ENCODE measurements at regions not wholly inside any gene's neighbourhood (a gene's known extent, or its start where the extent isn't known, plus 50 kb on each side); places are given as distances from the start of the nearest gene placed in this dataset.

DNA sequence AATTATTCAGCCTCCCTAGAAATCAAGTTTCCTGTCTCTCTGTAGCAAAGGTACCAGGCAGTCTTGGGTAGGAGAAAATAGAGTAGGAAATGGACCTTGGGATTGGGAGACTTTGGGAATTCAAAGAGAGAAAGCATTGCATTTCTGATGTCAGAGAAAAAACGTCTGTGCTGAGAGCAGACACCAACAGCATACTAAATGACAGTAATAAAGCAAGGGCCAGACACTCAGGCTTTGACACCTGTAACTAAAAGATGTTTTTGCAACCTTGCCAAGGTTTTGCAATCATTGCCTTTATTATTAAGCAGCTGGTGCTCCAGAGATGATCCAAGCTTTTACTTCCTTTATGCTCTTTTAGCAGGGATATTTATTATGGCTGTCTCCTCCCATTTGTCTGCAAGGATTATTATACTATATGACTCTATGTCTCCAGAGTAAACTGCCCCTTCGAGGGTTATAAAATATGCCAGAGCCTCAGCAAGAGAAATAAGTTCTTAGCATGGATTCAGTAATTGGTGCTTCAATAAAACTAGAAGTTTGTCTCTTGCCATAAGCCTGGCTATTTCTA lies 85.2 kb upstream of the GRAMD1B start:
- H3K4me3 ChIP-seq, result no peak overlapping the region
- DNase-seq (ENCODE audit: low spot score) (no peak), ATAC-seq (no peak)
- H3K27ac ChIP-seq (ENCODE audit: low read depth), result no peak overlapping the region
- Mint-ChIP-seq H3K27ac (no peak overlapping the region), H3K27me3 (ENCODE audit: insufficient read depth, low read depth, poor library complexity) (peaks cover 2% of the 10 kb centered on the region), H3K36me3 (ENCODE audit: low read depth) (no peaks in the 10 kb centered on the region), H3K9me3 (no peaks in the 10 kb centered on the region), H3K4me3 (no peak overlapping the region), H3K4me1 (no peaks in the 10 kb centered on the region; the same call in 2 of the 3 replicates)
- H4K20me1 ChIP-seq (replicated peaks; ENCODE audit: insufficient read depth), result no peaks in the 10 kb centered on the region
- no peak for TF ChIP-seq CREB1 (CRISPR knock-in tag; IDR thresholded peaks at IDR 0.05; ENCODE audit: low read depth)
- TF ChIP-seq ZNF331 (CRISPR knock-in tag; IDR thresholded peaks at IDR 0.05; ENCODE audit: low read depth), result no peak
- no peak for TF ChIP-seq STAT1 (IDR thresholded peaks at IDR 0.05; ENCODE audit: unreplicated experiment)
- TF ChIP-seq, protein P1, sequence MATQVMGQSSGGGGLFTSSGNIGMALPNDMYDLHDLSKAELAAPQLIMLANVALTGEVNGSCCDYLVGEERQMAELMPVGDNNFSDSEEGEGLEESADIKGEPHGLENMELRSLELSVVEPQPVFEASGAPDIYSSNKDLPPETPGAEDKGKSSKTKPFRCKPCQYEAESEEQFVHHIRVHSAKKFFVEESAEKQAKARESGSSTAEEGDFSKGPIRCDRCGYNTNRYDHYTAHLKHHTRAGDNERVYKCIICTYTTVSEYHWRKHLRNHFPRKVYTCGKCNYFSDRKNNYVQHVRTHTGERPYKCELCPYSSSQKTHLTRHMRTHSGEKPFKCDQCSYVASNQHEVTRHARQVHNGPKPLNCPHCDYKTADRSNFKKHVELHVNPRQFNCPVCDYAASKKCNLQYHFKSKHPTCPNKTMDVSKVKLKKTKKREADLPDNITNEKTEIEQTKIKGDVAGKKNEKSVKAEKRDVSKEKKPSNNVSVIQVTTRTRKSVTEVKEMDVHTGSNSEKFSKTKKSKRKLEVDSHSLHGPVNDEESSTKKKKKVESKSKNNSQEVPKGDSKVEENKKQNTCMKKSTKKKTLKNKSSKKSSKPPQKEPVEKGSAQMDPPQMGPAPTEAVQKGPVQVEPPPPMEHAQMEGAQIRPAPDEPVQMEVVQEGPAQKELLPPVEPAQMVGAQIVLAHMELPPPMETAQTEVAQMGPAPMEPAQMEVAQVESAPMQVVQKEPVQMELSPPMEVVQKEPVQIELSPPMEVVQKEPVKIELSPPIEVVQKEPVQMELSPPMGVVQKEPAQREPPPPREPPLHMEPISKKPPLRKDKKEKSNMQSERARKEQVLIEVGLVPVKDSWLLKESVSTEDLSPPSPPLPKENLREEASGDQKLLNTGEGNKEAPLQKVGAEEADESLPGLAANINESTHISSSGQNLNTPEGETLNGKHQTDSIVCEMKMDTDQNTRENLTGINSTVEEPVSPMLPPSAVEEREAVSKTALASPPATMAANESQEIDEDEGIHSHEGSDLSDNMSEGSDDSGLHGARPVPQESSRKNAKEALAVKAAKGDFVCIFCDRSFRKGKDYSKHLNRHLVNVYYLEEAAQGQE (IDR thresholded peaks at IDR 0.05; ENCODE audit: unreplicated experiment), result no peak
- TF ChIP-seq EZH2 (IDR thresholded peaks at IDR 0.05; ENCODE audit: low read depth, unreplicated experiment), result no peak
- TF ChIP-seq EZH2phosphoT487 (IDR thresholded peaks at IDR 0.05; ENCODE audit: unreplicated experiment), result no peak
- TF ChIP-seq ZNF114 (CRISPR knock-in tag; IDR thresholded peaks at IDR 0.05), result no peak
- TF ChIP-seq, protein P2, sequence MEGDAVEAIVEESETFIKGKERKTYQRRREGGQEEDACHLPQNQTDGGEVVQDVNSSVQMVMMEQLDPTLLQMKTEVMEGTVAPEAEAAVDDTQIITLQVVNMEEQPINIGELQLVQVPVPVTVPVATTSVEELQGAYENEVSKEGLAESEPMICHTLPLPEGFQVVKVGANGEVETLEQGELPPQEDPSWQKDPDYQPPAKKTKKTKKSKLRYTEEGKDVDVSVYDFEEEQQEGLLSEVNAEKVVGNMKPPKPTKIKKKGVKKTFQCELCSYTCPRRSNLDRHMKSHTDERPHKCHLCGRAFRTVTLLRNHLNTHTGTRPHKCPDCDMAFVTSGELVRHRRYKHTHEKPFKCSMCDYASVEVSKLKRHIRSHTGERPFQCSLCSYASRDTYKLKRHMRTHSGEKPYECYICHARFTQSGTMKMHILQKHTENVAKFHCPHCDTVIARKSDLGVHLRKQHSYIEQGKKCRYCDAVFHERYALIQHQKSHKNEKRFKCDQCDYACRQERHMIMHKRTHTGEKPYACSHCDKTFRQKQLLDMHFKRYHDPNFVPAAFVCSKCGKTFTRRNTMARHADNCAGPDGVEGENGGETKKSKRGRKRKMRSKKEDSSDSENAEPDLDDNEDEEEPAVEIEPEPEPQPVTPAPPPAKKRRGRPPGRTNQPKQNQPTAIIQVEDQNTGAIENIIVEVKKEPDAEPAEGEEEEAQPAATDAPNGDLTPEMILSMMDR (conservative IDR thresholded peaks at IDR 0.05; ENCODE audit: low read depth in 2 of 2), result no peak
- TF ChIP-seq, protein P3, sequence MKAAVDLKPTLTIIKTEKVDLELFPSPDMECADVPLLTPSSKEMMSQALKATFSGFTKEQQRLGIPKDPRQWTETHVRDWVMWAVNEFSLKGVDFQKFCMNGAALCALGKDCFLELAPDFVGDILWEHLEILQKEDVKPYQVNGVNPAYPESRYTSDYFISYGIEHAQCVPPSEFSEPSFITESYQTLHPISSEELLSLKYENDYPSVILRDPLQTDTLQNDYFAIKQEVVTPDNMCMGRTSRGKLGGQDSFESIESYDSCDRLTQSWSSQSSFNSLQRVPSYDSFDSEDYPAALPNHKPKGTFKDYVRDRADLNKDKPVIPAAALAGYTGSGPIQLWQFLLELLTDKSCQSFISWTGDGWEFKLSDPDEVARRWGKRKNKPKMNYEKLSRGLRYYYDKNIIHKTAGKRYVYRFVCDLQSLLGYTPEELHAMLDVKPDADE (IDR thresholded peaks at IDR 0.05), result no peak
- no peak for TF ChIP-seq JUNB (IDR thresholded peaks at IDR 0.05; ENCODE audit: unreplicated experiment)
- TF ChIP-seq POLR2AphosphoS5 (IDR thresholded peaks at IDR 0.05; ENCODE audit: low read depth), result no peak
- no peak for TF ChIP-seq NANOG (IDR thresholded peaks at IDR 0.05; ENCODE audit: borderline replicate concordance)
- TF ChIP-seq, protein P4, sequence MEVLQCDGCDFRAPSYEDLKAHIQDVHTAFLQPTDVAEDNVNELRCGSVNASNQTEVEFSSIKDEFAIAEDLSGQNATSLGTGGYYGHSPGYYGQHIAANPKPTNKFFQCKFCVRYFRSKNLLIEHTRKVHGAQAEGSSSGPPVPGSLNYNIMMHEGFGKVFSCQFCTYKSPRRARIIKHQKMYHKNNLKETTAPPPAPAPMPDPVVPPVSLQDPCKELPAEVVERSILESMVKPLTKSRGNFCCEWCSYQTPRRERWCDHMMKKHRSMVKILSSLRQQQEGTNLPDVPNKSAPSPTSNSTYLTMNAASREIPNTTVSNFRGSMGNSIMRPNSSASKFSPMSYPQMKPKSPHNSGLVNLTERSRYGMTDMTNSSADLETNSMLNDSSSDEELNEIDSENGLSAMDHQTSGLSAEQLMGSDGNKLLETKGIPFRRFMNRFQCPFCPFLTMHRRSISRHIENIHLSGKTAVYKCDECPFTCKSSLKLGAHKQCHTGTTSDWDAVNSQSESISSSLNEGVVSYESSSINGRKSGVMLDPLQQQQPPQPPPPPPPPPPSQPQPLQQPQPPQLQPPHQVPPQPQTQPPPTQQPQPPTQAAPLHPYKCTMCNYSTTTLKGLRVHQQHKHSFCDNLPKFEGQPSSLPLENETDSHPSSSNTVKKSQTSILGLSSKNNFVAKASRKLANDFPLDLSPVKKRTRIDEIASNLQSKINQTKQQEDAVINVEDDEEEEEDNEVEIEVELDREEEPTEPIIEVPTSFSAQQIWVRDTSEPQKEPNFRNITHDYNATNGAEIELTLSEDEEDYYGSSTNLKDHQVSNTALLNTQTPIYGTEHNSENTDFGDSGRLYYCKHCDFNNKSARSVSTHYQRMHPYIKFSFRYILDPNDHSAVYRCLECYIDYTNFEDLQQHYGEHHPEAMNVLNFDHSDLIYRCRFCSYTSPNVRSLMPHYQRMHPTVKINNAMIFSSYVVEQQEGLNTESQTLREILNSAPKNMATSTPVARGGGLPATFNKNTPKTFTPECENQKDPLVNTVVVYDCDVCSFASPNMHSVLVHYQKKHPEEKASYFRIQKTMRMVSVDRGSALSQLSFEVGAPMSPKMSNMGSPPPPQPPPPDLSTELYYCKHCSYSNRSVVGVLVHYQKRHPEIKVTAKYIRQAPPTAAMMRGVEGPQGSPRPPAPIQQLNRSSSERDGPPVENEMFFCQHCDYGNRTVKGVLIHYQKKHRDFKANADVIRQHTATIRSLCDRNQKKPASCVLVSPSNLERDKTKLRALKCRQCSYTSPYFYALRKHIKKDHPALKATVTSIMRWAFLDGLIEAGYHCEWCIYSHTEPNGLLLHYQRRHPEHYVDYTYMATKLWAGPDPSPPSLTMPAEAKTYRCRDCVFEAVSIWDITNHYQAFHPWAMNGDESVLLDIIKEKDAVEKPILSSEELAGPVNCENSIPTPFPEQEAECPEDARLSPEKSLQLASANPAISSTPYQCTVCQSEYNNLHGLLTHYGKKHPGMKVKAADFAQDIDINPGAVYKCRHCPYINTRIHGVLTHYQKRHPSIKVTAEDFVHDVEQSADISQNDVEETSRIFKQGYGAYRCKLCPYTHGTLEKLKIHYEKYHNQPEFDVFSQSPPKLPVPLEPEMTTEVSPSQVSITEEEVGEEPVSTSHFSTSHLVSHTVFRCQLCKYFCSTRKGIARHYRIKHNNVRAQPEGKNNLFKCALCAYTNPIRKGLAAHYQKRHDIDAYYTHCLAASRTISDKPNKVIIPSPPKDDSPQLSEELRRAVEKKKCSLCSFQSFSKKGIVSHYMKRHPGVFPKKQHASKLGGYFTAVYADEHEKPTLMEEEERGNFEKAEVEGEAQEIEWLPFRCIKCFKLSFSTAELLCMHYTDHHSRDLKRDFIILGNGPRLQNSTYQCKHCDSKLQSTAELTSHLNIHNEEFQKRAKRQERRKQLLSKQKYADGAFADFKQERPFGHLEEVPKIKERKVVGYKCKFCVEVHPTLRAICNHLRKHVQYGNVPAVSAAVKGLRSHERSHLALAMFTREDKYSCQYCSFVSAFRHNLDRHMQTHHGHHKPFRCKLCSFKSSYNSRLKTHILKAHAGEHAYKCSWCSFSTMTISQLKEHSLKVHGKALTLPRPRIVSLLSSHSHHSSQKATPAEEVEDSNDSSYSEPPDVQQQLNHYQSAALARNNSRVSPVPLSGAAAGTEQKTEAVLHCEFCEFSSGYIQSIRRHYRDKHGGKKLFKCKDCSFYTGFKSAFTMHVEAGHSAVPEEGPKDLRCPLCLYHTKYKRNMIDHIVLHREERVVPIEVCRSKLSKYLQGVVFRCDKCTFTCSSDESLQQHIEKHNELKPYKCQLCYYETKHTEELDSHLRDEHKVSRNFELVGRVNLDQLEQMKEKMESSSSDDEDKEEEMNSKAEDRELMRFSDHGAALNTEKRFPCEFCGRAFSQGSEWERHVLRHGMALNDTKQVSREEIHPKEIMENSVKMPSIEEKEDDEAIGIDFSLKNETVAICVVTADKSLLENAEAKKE (CRISPR knock-in tag; IDR thresholded peaks at IDR 0.05), result no peak
- H3K27me3 ChIP-seq (ENCODE audit: insufficient read depth), result no peaks in the 10 kb centered on the region
- H3K36me3 ChIP-seq (ENCODE audit: insufficient read depth), result no peaks in the 10 kb centered on the region
- H3K4me2 ChIP-seq, result no peak overlapping the region
- H2AFZ ChIP-seq, result no peak overlapping the region
- H3K9me2 ChIP-seq (ENCODE audit: insufficient read depth), result peaks cover 3% of the 10 kb centered on the region; the same call in 1 of the 2 replicates
- no peaks in the 10 kb centered on the region for H3F3A ChIP-seq (replicated peaks; ENCODE audit: low read depth)
- no peaks in the 10 kb centered on the region for H3K79me2 ChIP-seq (replicated peaks; ENCODE audit: insufficient read depth)
- no peaks in the 10 kb centered on the region for H3K4me1 ChIP-seq (ENCODE audit: insufficient read depth)
